HG02885 (cell line): ENCODE measurements at regions not wholly inside any gene's neighbourhood (a gene's known extent, or its start where the extent isn't known, plus 50 kb on each side); places are given as distances from the start of the nearest gene placed in this dataset.

ENCODE experiments used
- ATAC-seq: cut with Tn5 transposase; IDR thresholded peaks from one replicate; pipeline ENCODE4 v1.9.1; 2021; ENCODE audit warnings: mild to moderate bottlenecking; ENCODE audit not compliant: unreplicated experiment, poor library complexity

GRCh38 chr18:59848002-59848401 lies 51.8 kb upstream of the PMAIP1 start:
- ATAC-seq, result peak; percentile 47

- peak; percentile 11 for ATAC-seq
Measured at GRCh38 chr18:59847491-59847846, 52.3 kb upstream of the PMAIP1 start.

- ATAC-seq, result peak; percentile 93
Measured at GRCh38 chr18:59846814-59847490, 52.8 kb upstream of the PMAIP1 start.

- no peak for ATAC-seq
Measured at GRCh38 chr18:59842947-59843346, 56.8 kb upstream of the PMAIP1 start.

- no peak for ATAC-seq
Measured at GRCh38 chr18:59839931-59840685, 59.7 kb upstream of the PMAIP1 start.

GRCh38 chr18:59839246-59839645 lies 60.5 kb upstream of the PMAIP1 start:
- no peak for ATAC-seq

- ATAC-seq, result peak; percentile 63
Measured at GRCh38 chr18:59837586-59837985, 62.2 kb upstream of the PMAIP1 start.

GRCh38 chr18:59835605-59836379 lies 64.0 kb upstream of the PMAIP1 start:
- ATAC-seq, result peak; percentile 20

GRCh38 chr18:59834267-59834666 lies 65.5 kb upstream of the PMAIP1 start:
- ATAC-seq, result peak; percentile 50

GRCh38 chr18:59833785-59834184 lies 66.0 kb upstream of the PMAIP1 start:
- ATAC-seq, result peak; percentile 90

GRCh38 chr18:59823596-59824195 lies 76.1 kb upstream of the PMAIP1 start:
- ATAC-seq, result peak; percentile 89

- ATAC-seq, result no peak
Measured at GRCh38 chr18:59822612-59823550, 76.9 kb upstream of the PMAIP1 start.

GRCh38 chr18:59821983-59822382 lies 77.8 kb upstream of the PMAIP1 start:
- ATAC-seq, result no peak

- no peak for ATAC-seq
Measured at GRCh38 chr18:59820663-59821062, 79.1 kb upstream of the PMAIP1 start.

- ATAC-seq, result no peak
Measured at GRCh38 chr18:59818769-59819168, 81.0 kb upstream of the PMAIP1 start.

- ATAC-seq, result no peak
Measured at GRCh38 chr18:59814891-59815290, 84.9 kb upstream of the PMAIP1 start.

- no peak for ATAC-seq
Measured at GRCh38 chr18:59813942-59814341, 85.9 kb upstream of the PMAIP1 start.

GRCh38 chr18:59810735-59811520 lies 88.9 kb upstream of the PMAIP1 start:
- ATAC-seq, result no peak

- ATAC-seq, result peak; percentile 48
Measured at GRCh38 chr18:59810183-59810582, 89.6 kb upstream of the PMAIP1 start.
